ENCODE measurements at regions not wholly inside any gene's neighbourhood (a gene's known extent, or its start where the extent isn't known, plus 50 kb on each side); places are given as distances from the start of the nearest gene placed in this dataset.

DNA sequence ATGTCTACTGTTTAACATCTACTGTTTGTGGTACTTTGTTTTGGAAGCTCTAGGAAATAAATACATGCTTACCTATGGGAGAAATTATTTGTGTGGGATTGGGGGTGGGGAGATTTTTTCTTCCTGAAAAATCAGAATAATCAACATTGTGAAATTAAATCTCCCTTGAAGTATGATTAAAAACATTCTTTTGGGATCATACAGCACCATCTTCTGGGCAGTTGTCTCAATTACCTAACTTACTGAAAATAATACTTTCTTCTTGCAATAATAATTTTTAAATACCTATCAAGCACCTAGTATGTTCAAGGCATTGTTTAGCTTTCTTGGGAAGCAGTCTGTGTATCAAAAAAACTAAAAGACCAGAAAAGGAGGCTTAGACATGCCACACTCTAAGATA, 576.5 kb upstream of the ARGLU1 start:
- TF ChIP-seq CTCF (IDR thresholded peaks at IDR 0.05; ENCODE audit: insufficient read depth, low read length, poor library complexity, severe bottlenecking) = no peak
- TF ChIP-seq EZH2phosphoT487 (conservative IDR thresholded peaks at IDR 0.05; ENCODE audit: low read length) = no peak

All from SU-DHL-6 (cell line).